ENCODE measurements at regions not wholly inside any gene's neighbourhood (a gene's known extent, or its start where the extent isn't known, plus 50 kb on each side); places are given as distances from the start of the nearest gene placed in this dataset.

DNA sequence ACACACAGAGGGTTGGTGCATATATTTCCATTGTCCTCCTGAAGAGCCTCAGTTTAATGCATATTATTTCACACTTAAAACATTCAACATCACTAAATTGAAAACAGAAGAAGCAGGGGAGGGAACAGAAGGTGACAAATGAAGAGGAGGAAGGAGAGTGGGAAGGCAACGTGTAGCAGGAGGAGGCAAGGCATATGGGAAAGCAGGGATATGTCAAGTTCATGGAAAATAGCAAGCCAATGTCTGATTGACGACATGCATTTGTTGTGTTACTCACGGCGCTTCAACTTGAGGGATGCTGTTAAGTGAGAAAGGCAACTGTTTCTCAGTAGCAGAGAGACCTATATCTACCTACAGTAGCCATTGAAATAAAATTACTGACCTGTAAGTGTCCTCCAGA is 154.5 kb downstream of the NSUN3 start:
- Histone ChIP-seq H3K4ac (replicated peaks; ENCODE audit: insufficient read length, low read depth, low read length) (no peak overlapping the region), H3K36me3 (ENCODE audit: control insufficient read depth in 2 of 4, insufficient read depth in 4 of 4, low read length in 3 of 4) (no peaks in the 10 kb centered on the region), H3K4me1 (replicated peaks in 1 of 4; ENCODE audit: control insufficient read depth in 3 of 4, insufficient read depth in 4 of 4, low read length in 3 of 4) (no peaks in the 10 kb centered on the region), H3K27me3 (replicated peaks in 1 of 4; ENCODE audit: control insufficient read depth in 3 of 4, extremely low read depth in 1 of 4, insufficient read depth in 3 of 4, low read length in 3 of 4) (no peaks in the 10 kb centered on the region), H3K4me3 (ENCODE audit: extremely low read depth in 1 of 4, insufficient read depth in 2 of 4, low read depth in 3 of 4, low read length in 4 of 4) (no peak overlapping the region), H2BK15ac (ENCODE audit: low read length) (no peak overlapping the region), H2BK5ac (ENCODE audit: low read depth, low read length) (no peak overlapping the region), H3K9me3 (ENCODE audit: insufficient read depth in 2 of 2, low read depth in 1 of 2, low read length in 1 of 2) (no peaks in the 10 kb centered on the region), H2BK120ac (replicated peaks; ENCODE audit: low read depth, low read length) (no peak overlapping the region), H2AFZ (ENCODE audit: low read length) (no peak overlapping the region), H3K23ac (ENCODE audit: insufficient read length) (no peak overlapping the region), H3K14ac (ENCODE audit: insufficient read length) (no peak overlapping the region), H4K91ac (replicated peaks; ENCODE audit: insufficient read length, low read length) (no peak overlapping the region), H3K4me2 (ENCODE audit: insufficient read depth in 1 of 2, low read depth in 2 of 2, low read length in 2 of 2) (no peak overlapping the region), H2AK5ac (ENCODE audit: low read depth, low read length) (no peak overlapping the region), H3K79me1 (ENCODE audit: low read depth, low read length) (no peaks in the 10 kb centered on the region), H4K20me1 (replicated peaks in 1 of 2; ENCODE audit: control insufficient read depth in 1 of 2, insufficient read depth in 2 of 2, low read length in 2 of 2) (no peaks in the 10 kb centered on the region), H3K79me2 (ENCODE audit: control insufficient read depth in 1 of 2, insufficient read depth in 2 of 2, low read length in 2 of 2) (no peaks in the 10 kb centered on the region), H3K9ac (replicated peaks in 1 of 4; ENCODE audit: extremely low read depth in 1 of 4, low read depth in 3 of 4, low read length in 3 of 4) (no peak overlapping the region), H3K27ac (ENCODE audit: low read depth, low read length) (no peak overlapping the region), H3K56ac (replicated peaks; ENCODE audit: insufficient read length, low read depth, low read length) (no peak overlapping the region), H4K5ac (ENCODE audit: insufficient read length, low read depth, low read length) (no peak overlapping the region), H2BK12ac (ENCODE audit: low read depth, low read length) (no peak overlapping the region), H4K8ac (ENCODE audit: extremely low read depth, insufficient read depth, low read length) (no peak overlapping the region), H3K23me2 (ENCODE audit: low read depth, low read length) (no peaks in the 10 kb centered on the region), H3K18ac (ENCODE audit: extremely low read depth, low read length) (no peak overlapping the region), H2BK20ac (ENCODE audit: low read length) (no peak overlapping the region)
- DNase-seq (ENCODE audit: low read depth in 1 of 2, low spot score in 2 of 2) (no peak), FAIRE-seq (no peak)
- TF ChIP-seq PHF8 (conservative IDR thresholded peaks at IDR 0.05; ENCODE audit: low read depth, low read length) (no peak), NRF1 (IDR thresholded peaks at IDR 0.05; ENCODE audit: low read depth, low read length) (no peak), EP300 (IDR thresholded peaks at IDR 0.05; ENCODE audit: borderline replicate concordance in 1 of 2, low read depth in 2 of 2, low read length in 2 of 2) (no peak), TBP (IDR thresholded peaks at IDR 0.05; ENCODE audit: low read depth, low read length) (no peak), JUND (IDR thresholded peaks at IDR 0.05; ENCODE audit: low read length) (no peak), EZH2 (IDR thresholded peaks at IDR 0.05; ENCODE audit: low read depth, low read length, severe bottlenecking) (no peak), BCL11A (IDR thresholded peaks at IDR 0.05; ENCODE audit: low read depth in 2 of 2, low read length in 2 of 2) (no peak), CEBPB (IDR thresholded peaks at IDR 0.05; ENCODE audit: low read depth, low read length) (no peak), CREB1 (IDR thresholded peaks at IDR 0.05) (no peak), CTBP2 (IDR thresholded peaks at IDR 0.05; ENCODE audit: borderline replicate concordance, insufficient read depth, insufficient read length, low read length) (no peak), KDM4A (IDR thresholded peaks at IDR 0.05; ENCODE audit: low read depth, low read length, severe bottlenecking) (no peak), CBX8 (IDR thresholded peaks at IDR 0.05; ENCODE audit: borderline replicate concordance, low read depth, low read length) (no peak), GTF2F1 (IDR thresholded peaks at IDR 0.05; ENCODE audit: borderline replicate concordance, low read depth, low read length) (no peak), SRF (IDR thresholded peaks at IDR 0.05; ENCODE audit: low read depth, low read length) (no peak)
- TF ChIP-seq, protein P1, sequence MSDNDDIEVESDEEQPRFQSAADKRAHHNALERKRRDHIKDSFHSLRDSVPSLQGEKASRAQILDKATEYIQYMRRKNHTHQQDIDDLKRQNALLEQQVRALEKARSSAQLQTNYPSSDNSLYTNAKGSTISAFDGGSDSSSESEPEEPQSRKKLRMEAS (IDR thresholded peaks at IDR 0.05) = no peak
- WGBS, 2 experiments (ENCODE audit: extremely low coverage in 1 of 2, insufficient coverage in 1 of 2, insufficient read length in 1 of 2, insufficient replicate concordance in 2 of 2, low coverage in 1 of 2, low lambda C conversion rate in 2 of 2, missing lambda C conversion rate in 1 of 2) = 82% methylated on average over 4 of the region's 4 CpGs; no CpG with 5 or more reads in 1 of the 2 experiments
- ChIA-PET POLR2A (ENCODE audit: partially characterized antibody) (no interaction called here), CTCF (ENCODE audit: partially characterized antibody) (no interaction called here)

Data from H1 (cell line).